Sigmoid colon (tissue), 3 donors: ENCODE measurements at regions not wholly inside any gene's neighbourhood (a gene's known extent, or its start where the extent isn't known, plus 50 kb on each side); places are given as distances from the start of the nearest gene placed in this dataset.

Source experiments
- POLR2A ChIP-seq, 2 donors: fragments of 450-650 bp; IDR thresholded peaks; one replicate each; pipeline ENCODE4 v1.6.1; 2016; ENCODE audit warnings: antibody characterized with exemption in 2 of 2, mild to moderate bottlenecking in 2 of 2, moderate library complexity in 2 of 2
- TF ChIP-seq, protein P1 (sequence below), 4 experiments: fragments of 450-650 bp in 3 of 4; fragments of 200-600 bp in 1 of 4; IDR thresholded peaks; one replicate each; pipeline ENCODE4 v1.5.1; 2016 to 2019; ENCODE audit warnings: antibody characterized with exemption in 4 of 4, mild to moderate bottlenecking in 3 of 4, moderate library complexity in 2 of 4

- TF ChIP-seq, protein P1, sequence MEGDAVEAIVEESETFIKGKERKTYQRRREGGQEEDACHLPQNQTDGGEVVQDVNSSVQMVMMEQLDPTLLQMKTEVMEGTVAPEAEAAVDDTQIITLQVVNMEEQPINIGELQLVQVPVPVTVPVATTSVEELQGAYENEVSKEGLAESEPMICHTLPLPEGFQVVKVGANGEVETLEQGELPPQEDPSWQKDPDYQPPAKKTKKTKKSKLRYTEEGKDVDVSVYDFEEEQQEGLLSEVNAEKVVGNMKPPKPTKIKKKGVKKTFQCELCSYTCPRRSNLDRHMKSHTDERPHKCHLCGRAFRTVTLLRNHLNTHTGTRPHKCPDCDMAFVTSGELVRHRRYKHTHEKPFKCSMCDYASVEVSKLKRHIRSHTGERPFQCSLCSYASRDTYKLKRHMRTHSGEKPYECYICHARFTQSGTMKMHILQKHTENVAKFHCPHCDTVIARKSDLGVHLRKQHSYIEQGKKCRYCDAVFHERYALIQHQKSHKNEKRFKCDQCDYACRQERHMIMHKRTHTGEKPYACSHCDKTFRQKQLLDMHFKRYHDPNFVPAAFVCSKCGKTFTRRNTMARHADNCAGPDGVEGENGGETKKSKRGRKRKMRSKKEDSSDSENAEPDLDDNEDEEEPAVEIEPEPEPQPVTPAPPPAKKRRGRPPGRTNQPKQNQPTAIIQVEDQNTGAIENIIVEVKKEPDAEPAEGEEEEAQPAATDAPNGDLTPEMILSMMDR (IDR thresholded peaks at IDR 0.05): no peak
- TF ChIP-seq POLR2A (IDR thresholded peaks at IDR 0.05): no peak
Measured at GRCh38 chr20:19122395-19122794, 90.0 kb upstream of the SLC24A3 start.
